ENCODE measurements at regions not wholly inside any gene's neighbourhood (a gene's known extent, or its start where the extent isn't known, plus 50 kb on each side); places are given as distances from the start of the nearest gene placed in this dataset.

DNA sequence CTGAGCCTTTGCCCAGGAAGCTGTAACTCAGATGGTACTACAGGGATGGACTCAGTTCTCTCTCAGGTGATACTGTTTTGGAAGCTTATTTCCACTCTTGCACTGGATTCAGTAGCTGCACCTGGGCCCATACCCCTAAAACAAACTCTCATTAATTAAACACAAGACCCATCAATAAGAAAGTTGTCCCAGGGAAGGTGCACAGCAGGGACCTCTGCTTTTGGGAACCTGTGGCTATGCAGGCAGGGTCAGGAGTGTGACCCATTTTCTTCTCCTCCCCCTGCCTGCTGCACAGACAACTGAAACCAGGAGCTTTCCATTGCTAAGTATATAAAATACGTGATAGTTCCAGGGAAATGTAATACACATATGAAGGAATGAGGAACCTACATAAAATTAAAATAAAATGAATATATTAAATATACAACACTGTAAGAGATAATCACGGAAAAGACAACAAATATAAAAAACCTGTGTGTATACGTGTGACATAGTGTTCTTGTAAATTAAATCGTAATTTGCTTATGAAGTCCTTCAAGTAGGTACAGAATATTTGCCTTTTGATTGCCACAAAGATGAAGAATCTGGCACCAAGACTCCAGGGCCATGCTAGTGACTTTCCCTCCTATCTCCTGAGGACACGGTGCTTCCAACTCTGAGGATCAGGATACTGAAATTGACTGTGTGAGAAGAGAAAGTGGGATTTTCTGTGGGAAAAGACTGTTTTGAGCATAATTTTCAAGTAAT is 101.6 kb upstream of the GOLGA6L6 start:
- Histone ChIP-seq H3K4ac (replicated peaks; ENCODE audit: insufficient read length, low read depth, low read length) (no peak overlapping the region), H3K27me3 (replicated peaks in 1 of 4; ENCODE audit: control insufficient read depth in 3 of 4, extremely low read depth in 1 of 4, insufficient read depth in 3 of 4, low read length in 3 of 4) (no peaks in the 10 kb centered on the region), H4K20me1 (replicated peaks in 1 of 2; ENCODE audit: control insufficient read depth in 1 of 2, insufficient read depth in 2 of 2, low read length in 2 of 2) (no peaks in the 10 kb centered on the region), H3K23me2 (ENCODE audit: low read depth, low read length) (no peaks in the 10 kb centered on the region), H3K36me3 (ENCODE audit: control insufficient read depth in 2 of 4, insufficient read depth in 4 of 4, low read length in 3 of 4) (no peaks in the 10 kb centered on the region), H2BK120ac (replicated peaks; ENCODE audit: low read depth, low read length) (no peak overlapping the region), H2AFZ (ENCODE audit: low read length) (no peak overlapping the region), H4K91ac (replicated peaks; ENCODE audit: insufficient read length, low read length) (no peak overlapping the region), H2AK5ac (ENCODE audit: low read depth, low read length) (no peak overlapping the region), H3K4me1 (replicated peaks in 1 of 4; ENCODE audit: control insufficient read depth in 3 of 4, insufficient read depth in 4 of 4, low read length in 3 of 4) (no peaks in the 10 kb centered on the region), H3K9ac (replicated peaks in 1 of 4; ENCODE audit: extremely low read depth in 1 of 4, low read depth in 3 of 4, low read length in 3 of 4) (no peak overlapping the region), H4K8ac (ENCODE audit: extremely low read depth, insufficient read depth, low read length) (no peak overlapping the region), H3K4me2 (ENCODE audit: insufficient read depth in 1 of 2, low read depth in 2 of 2, low read length in 2 of 2) (no peak overlapping the region), H2BK5ac (ENCODE audit: low read depth, low read length) (no peak overlapping the region), H3K79me1 (ENCODE audit: low read depth, low read length) (no peaks in the 10 kb centered on the region), H2BK12ac (ENCODE audit: low read depth, low read length) (no peak overlapping the region), H3K23ac (ENCODE audit: insufficient read length) (no peak overlapping the region), H2BK15ac (ENCODE audit: low read length) (no peak overlapping the region), H3K79me2 (ENCODE audit: control insufficient read depth in 1 of 2, insufficient read depth in 2 of 2, low read length in 2 of 2) (no peaks in the 10 kb centered on the region), H3K18ac (ENCODE audit: extremely low read depth, low read length) (no peak overlapping the region), H3K4me3 (ENCODE audit: extremely low read depth in 1 of 4, insufficient read depth in 2 of 4, low read depth in 3 of 4, low read length in 4 of 4) (no peak overlapping the region), H2BK20ac (ENCODE audit: low read length) (no peak overlapping the region), H3K9me3 (ENCODE audit: insufficient read depth in 2 of 2, low read depth in 1 of 2, low read length in 1 of 2) (peaks cover 26 to 35% of the 10 kb centered on the region in 2 experiments), H3K27ac (ENCODE audit: low read depth, low read length) (no peak overlapping the region), H3K56ac (replicated peaks; ENCODE audit: insufficient read length, low read depth, low read length) (no peak overlapping the region), H4K5ac (ENCODE audit: insufficient read length, low read depth, low read length) (no peak overlapping the region), H3K14ac (ENCODE audit: insufficient read length) (no peak overlapping the region)
- CTCF ChIA-PET (ENCODE audit: partially characterized antibody), result no interaction called here
- DNase-seq (ENCODE audit: low read depth in 1 of 2, low spot score in 2 of 2), result no peak
- no peak for FAIRE-seq
- POLR2A ChIA-PET (ENCODE audit: partially characterized antibody), result no interaction called here
- 72% methylated on average over 5 of the region's 5 CpGs; no CpG with 5 or more reads in 1 of the 2 experiments for WGBS, 2 experiments (ENCODE audit: extremely low coverage in 1 of 2, insufficient coverage in 1 of 2, insufficient read length in 1 of 2, insufficient replicate concordance in 2 of 2, low coverage in 1 of 2, low lambda C conversion rate in 2 of 2, missing lambda C conversion rate in 1 of 2)
- TF ChIP-seq YY1 (IDR thresholded peaks at IDR 0.05; ENCODE audit: low read depth, low read length) (no peak), GTF2F1 (IDR thresholded peaks at IDR 0.05; ENCODE audit: borderline replicate concordance, low read depth, low read length) (no peak), CTBP2 (IDR thresholded peaks at IDR 0.05; ENCODE audit: borderline replicate concordance, insufficient read depth, insufficient read length, low read length) (no peak), RXRA (IDR thresholded peaks at IDR 0.05; ENCODE audit: insufficient read depth, low read depth, low read length) (no peak), BCL11A (IDR thresholded peaks at IDR 0.05; ENCODE audit: low read depth in 2 of 2, low read length in 2 of 2) (no peak), TAF7 (optimal IDR thresholded peaks at IDR 0.05; ENCODE audit: borderline replicate concordance, low read depth, low read length) (no peak), ASH2L (IDR thresholded peaks at IDR 0.05; ENCODE audit: low read length) (no peak), TEAD4 (IDR thresholded peaks at IDR 0.05; ENCODE audit: low read depth, low read length) (no peak), BACH1 (IDR thresholded peaks at IDR 0.05; ENCODE audit: low read length) (no peak), NRF1 (IDR thresholded peaks at IDR 0.05; ENCODE audit: low read depth, low read length) (no peak), CBX8 (IDR thresholded peaks at IDR 0.05; ENCODE audit: borderline replicate concordance, low read depth, low read length) (no peak), SP4 (IDR thresholded peaks at IDR 0.05; ENCODE audit: low read length) (no peak), CREB1 (IDR thresholded peaks at IDR 0.05) (no peak), KDM4A (IDR thresholded peaks at IDR 0.05; ENCODE audit: low read depth, low read length, severe bottlenecking) (no peak), POU5F1 (IDR thresholded peaks at IDR 0.05; ENCODE audit: low read depth, low read length) (no peak), CHD1 (IDR thresholded peaks at IDR 0.05; ENCODE audit: low read depth, low read length) (no peak)

All from H1 (cell line).